SK-N-SH treated with all-trans-retinoic acid at 6 μM for 48 hours (cell line): ENCODE measurements at regions not wholly inside any gene's neighbourhood (a gene's known extent, or its start where the extent isn't known, plus 50 kb on each side); places are given as distances from the start of the nearest gene placed in this dataset.
"Not testable (repeated sequence)": the region's sequence is repeated elsewhere in the genome, so short reads cannot be mapped to it uniquely, and the experiment has no call there.

Experiments used
- ATAC-seq: fragments of 200-7000 bp; cut with Tn5 transposase; 3 replicates; pipeline ENCODE4 v1.9.1; 2020; ENCODE audit warnings: mild to moderate bottlenecking, moderate library complexity
- ARNTL ChIP-seq: fragments of 450-650 bp; formaldehyde crosslinking; IDR thresholded peaks from 2 replicates; pipeline ENCODE4 v1.5.0; 2020; ENCODE audit warnings: low read depth, mild to moderate bottlenecking, moderate library complexity, borderline replicate concordance
- BACH2 ChIP-seq: fragments of 250-450 bp; sonication (Bioruptor Pico); IDR thresholded peaks from 2 replicates; pipeline ENCODE4 v1.9.0; 2021; ENCODE audit warnings: mild to moderate bottlenecking, borderline replicate concordance
- CSDC2 ChIP-seq: fragments of 250-450 bp; sonication (Bioruptor Pico); IDR thresholded peaks from 2 replicates; pipeline ENCODE4 v1.5.0; 2020; ENCODE audit warnings: mild to moderate bottlenecking, moderate library complexity
- ESRRG ChIP-seq: fragments of 250-450 bp; sonication (Bioruptor Pico); IDR thresholded peaks from 2 replicates; pipeline ENCODE4 v1.6.1; 2021; ENCODE audit warnings: mild to moderate bottlenecking
- GLIS3 ChIP-seq: fragments of 250-450 bp; sonication (Bioruptor Pico); IDR thresholded peaks from 2 replicates; pipeline ENCODE4 v1.5.0; 2020; ENCODE audit warnings: mild to moderate bottlenecking, moderate library complexity
- ISL1 ChIP-seq: fragments of 250-450 bp; sonication (Bioruptor Pico); IDR thresholded peaks from 2 replicates; pipeline ENCODE4 v2.1.2; 2022; ENCODE audit warnings: mild to moderate bottlenecking, moderate library complexity
- OSR1 ChIP-seq: fragments of 250-450 bp; sonication (Bioruptor Pico); IDR thresholded peaks from 2 replicates; pipeline ENCODE4 v1.8.0; 2022; ENCODE audit warnings: moderate library complexity, mild to moderate bottlenecking, inconsistent platforms
- PPARA ChIP-seq: fragments of 250-450 bp; sonication (Bioruptor Pico); IDR thresholded peaks from 2 replicates; pipeline ENCODE4 v1.5.0; 2020; ENCODE audit warnings: mild to moderate bottlenecking, borderline replicate concordance
- TOX ChIP-seq: fragments of 250-450 bp; sonication (Bioruptor Pico); IDR thresholded peaks from 2 replicates; pipeline ENCODE4 v1.8.0; 2021; ENCODE audit warnings: mild to moderate bottlenecking, moderate library complexity, borderline replicate concordance
- ZFP3 ChIP-seq: fragments of 250-450 bp; sonication (Bioruptor Pico); IDR thresholded peaks from 2 replicates; pipeline ENCODE4 v1.5.0; 2020; ENCODE audit warnings: mild to moderate bottlenecking, moderate library complexity
- ZFP30 ChIP-seq: fragments of 450-650 bp; formaldehyde crosslinking; IDR thresholded peaks from 2 replicates; pipeline ENCODE4 v1.5.0; 2022; ENCODE audit warnings: mild to moderate bottlenecking, moderate library complexity
- ZNF565 ChIP-seq: fragments of 450-650 bp; formaldehyde crosslinking; conservative IDR thresholded peaks from 2 replicates; pipeline ENCODE4 v1.5.0; 2020; ENCODE audit warnings: low read depth, mild to moderate bottlenecking, moderate library complexity
- ZNF70 ChIP-seq: fragments of 450-650 bp; formaldehyde crosslinking; IDR thresholded peaks from 2 replicates; pipeline ENCODE4 v1.5.0; 2020; ENCODE audit warnings: mild to moderate bottlenecking, moderate library complexity
- ZNF8 ChIP-seq: fragments of 450-650 bp; formaldehyde crosslinking; IDR thresholded peaks from 2 replicates; pipeline ENCODE4 v1.5.0; 2020; ENCODE audit warnings: mild to moderate bottlenecking, moderate library complexity
- TF ChIP-seq, protein P1 (sequence below): fragments of 250-450 bp; sonication (Bioruptor Pico); IDR thresholded peaks from 2 replicates; pipeline ENCODE4 v1.5.0; 2020; ENCODE audit warnings: mild to moderate bottlenecking, moderate library complexity
- TF ChIP-seq, protein P2 (sequence below): fragments of 250-450 bp; sonication (Bioruptor Pico); IDR thresholded peaks from 2 replicates; pipeline ENCODE4 v1.8.0; 2020; ENCODE audit warnings: mild to moderate bottlenecking, moderate library complexity, borderline replicate concordance
- TF ChIP-seq, protein P3 (sequence below): fragments of 250-450 bp; sonication (Bioruptor Pico); IDR thresholded peaks from 2 replicates; pipeline ENCODE4 v1.8.0; 2021; ENCODE audit warnings: low read depth, mild to moderate bottlenecking, moderate library complexity, borderline replicate concordance
- TF ChIP-seq, protein P4 (sequence below): fragments of 250-450 bp; sonication (Bioruptor Pico); IDR thresholded peaks from 2 replicates; pipeline ENCODE4 v1.5.1; 2021; ENCODE audit warnings: mild to moderate bottlenecking, moderate library complexity
- TF ChIP-seq, protein P5 (sequence below): fragments of 250-450 bp; sonication (Bioruptor Pico); IDR thresholded peaks from 2 replicates; pipeline ENCODE4 v1.5.1; 2020; ENCODE audit warnings: low read depth, mild to moderate bottlenecking, moderate library complexity

DNA sequence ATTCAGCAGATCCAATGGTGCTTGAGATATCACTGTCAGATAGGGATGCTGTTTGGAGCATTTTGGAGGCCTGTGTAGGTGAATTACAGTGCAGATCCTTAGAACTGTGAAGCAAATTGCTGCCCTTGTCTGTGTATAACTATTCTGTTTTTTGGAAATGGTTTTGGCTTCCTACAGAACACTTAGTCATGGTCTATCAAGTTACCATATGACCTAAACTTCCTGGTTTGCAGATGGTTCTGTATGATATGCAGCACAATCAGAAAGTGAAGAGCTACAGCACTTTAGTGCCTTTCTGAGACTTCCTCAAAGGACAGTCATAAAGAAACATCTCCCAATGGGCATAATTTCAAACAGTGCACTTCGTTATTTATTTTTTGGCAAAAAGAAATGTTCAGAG is 688.6 kb downstream of the SH3BGRL start:
- no peak for ATAC-seq
- no peak for TF ChIP-seq BACH2 (CRISPR knock-in tag)
- TF ChIP-seq ZNF70 (CRISPR knock-in tag), result no peak
- TF ChIP-seq GLIS3 (CRISPR knock-in tag), result no peak
- no peak for TF ChIP-seq ISL1 (CRISPR knock-in tag)
- TF ChIP-seq ZNF8 (CRISPR knock-in tag), result no peak
- TF ChIP-seq CSDC2 (CRISPR knock-in tag), result no peak
- no peak for TF ChIP-seq ZNF565 (CRISPR knock-in tag)
- no peak for TF ChIP-seq TOX (CRISPR knock-in tag)
- no peak for TF ChIP-seq ZFP3
- no peak for TF ChIP-seq PPARA (CRISPR knock-in tag)
- TF ChIP-seq, protein P1, sequence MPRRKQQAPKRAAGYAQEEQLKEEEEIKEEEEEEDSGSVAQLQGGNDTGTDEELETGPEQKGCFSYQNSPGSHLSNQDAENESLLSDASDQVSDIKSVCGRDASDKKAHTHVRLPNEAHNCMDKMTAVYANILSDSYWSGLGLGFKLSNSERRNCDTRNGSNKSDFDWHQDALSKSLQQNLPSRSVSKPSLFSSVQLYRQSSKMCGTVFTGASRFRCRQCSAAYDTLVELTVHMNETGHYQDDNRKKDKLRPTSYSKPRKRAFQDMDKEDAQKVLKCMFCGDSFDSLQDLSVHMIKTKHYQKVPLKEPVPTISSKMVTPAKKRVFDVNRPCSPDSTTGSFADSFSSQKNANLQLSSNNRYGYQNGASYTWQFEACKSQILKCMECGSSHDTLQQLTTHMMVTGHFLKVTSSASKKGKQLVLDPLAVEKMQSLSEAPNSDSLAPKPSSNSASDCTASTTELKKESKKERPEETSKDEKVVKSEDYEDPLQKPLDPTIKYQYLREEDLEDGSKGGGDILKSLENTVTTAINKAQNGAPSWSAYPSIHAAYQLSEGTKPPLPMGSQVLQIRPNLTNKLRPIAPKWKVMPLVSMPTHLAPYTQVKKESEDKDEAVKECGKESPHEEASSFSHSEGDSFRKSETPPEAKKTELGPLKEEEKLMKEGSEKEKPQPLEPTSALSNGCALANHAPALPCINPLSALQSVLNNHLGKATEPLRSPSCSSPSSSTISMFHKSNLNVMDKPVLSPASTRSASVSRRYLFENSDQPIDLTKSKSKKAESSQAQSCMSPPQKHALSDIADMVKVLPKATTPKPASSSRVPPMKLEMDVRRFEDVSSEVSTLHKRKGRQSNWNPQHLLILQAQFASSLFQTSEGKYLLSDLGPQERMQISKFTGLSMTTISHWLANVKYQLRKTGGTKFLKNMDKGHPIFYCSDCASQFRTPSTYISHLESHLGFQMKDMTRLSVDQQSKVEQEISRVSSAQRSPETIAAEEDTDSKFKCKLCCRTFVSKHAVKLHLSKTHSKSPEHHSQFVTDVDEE (CRISPR knock-in tag), result no peak
- no peak for TF ChIP-seq ESRRG (CRISPR knock-in tag)
- no peak for TF ChIP-seq OSR1 (CRISPR knock-in tag)
- TF ChIP-seq, protein P2, sequence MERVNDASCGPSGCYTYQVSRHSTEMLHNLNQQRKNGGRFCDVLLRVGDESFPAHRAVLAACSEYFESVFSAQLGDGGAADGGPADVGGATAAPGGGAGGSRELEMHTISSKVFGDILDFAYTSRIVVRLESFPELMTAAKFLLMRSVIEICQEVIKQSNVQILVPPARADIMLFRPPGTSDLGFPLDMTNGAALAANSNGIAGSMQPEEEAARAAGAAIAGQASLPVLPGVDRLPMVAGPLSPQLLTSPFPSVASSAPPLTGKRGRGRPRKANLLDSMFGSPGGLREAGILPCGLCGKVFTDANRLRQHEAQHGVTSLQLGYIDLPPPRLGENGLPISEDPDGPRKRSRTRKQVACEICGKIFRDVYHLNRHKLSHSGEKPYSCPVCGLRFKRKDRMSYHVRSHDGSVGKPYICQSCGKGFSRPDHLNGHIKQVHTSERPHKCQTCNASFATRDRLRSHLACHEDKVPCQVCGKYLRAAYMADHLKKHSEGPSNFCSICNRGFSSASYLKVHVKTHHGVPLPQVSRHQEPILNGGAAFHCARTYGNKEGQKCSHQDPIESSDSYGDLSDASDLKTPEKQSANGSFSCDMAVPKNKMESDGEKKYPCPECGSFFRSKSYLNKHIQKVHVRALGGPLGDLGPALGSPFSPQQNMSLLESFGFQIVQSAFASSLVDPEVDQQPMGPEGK (CRISPR knock-in tag), result no peak
- TF ChIP-seq, all 23 proteins: peak for 0

DNA sequence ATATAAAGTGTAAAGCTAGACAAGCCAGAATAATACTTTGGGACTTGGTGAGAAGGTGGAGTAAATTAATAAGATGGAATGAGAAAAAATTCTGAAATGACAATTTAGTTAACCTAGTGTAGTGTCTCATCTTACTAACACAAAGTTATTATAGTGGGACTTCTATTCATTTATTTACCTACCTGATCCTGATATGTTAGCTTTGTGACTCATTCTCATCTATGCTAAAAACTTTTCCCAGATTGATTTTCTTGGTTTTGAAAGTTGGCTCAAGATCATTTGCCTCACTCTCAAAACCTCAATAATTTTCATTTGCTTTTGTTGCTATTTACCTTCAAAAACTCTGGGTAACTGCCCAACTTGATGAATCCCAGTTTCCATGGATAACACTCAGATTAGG is 698.6 kb downstream of the SH3BGRL start:
- ATAC-seq, result no peak
- TF ChIP-seq ZFP3, result no peak
- no peak for TF ChIP-seq ZNF8 (CRISPR knock-in tag)
- TF ChIP-seq ISL1 (CRISPR knock-in tag), result no peak
- no peak for TF ChIP-seq TOX (CRISPR knock-in tag)
- TF ChIP-seq BACH2 (CRISPR knock-in tag), result no peak
- TF ChIP-seq, protein P3, sequence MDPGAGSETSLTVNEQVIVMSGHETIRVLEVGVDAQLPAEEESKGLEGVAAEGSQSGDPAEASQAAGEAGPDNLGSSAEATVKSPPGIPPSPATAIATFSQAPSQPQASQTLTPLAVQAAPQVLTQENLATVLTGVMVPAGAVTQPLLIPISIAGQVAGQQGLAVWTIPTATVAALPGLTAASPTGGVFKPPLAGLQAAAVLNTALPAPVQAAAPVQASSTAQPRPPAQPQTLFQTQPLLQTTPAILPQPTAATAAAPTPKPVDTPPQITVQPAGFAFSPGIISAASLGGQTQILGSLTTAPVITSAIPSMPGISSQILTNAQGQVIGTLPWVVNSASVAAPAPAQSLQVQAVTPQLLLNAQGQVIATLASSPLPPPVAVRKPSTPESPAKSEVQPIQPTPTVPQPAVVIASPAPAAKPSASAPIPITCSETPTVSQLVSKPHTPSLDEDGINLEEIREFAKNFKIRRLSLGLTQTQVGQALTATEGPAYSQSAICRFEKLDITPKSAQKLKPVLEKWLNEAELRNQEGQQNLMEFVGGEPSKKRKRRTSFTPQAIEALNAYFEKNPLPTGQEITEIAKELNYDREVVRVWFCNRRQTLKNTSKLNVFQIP (CRISPR knock-in tag), result no peak
- no peak for TF ChIP-seq ZFP30 (CRISPR knock-in tag)
- TF ChIP-seq, protein P4, sequence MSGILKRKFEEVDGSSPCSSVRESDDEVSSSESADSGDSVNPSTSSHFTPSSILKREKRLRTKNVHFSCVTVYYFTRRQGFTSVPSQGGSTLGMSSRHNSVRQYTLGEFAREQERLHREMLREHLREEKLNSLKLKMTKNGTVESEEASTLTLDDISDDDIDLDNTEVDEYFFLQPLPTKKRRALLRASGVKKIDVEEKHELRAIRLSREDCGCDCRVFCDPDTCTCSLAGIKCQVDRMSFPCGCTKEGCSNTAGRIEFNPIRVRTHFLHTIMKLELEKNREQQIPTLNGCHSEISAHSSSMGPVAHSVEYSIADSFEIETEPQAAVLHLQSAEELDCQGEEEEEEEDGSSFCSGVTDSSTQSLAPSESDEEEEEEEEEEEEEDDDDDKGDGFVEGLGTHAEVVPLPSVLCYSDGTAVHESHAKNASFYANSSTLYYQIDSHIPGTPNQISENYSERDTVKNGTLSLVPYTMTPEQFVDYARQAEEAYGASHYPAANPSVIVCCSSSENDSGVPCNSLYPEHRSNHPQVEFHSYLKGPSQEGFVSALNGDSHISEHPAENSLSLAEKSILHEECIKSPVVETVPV, result no peak
- TF ChIP-seq, protein P5, sequence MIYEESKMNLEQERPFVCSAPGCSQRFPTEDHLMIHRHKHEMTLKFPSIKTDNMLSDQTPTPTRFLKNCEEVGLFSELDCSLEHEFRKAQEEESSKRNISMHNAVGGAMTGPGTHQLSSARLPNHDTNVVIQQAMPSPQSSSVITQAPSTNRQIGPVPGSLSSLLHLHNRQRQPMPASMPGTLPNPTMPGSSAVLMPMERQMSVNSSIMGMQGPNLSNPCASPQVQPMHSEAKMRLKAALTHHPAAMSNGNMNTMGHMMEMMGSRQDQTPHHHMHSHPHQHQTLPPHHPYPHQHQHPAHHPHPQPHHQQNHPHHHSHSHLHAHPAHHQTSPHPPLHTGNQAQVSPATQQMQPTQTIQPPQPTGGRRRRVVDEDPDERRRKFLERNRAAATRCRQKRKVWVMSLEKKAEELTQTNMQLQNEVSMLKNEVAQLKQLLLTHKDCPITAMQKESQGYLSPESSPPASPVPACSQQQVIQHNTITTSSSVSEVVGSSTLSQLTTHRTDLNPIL (CRISPR knock-in tag), result no peak

DNA sequence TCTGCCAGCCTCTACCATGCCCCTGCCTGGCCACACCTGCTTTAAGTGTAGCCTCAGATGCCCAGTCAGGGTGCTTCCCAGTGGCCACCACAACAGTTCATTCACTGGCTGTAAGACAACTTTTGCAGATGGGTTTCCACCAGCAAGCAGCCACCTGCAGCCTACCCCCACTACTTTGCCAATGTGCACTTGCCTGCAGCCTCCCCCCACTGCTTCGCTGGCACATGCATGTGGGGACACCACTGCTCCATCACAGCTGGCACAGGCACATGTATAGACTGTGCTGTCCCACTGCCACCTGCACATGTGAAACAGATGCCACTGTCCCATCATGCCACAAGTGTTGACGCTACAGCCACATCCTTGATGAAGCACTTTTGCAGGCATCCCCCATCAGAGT is 723.9 kb downstream of the SH3BGRL start:
- no peak for ATAC-seq

DNA sequence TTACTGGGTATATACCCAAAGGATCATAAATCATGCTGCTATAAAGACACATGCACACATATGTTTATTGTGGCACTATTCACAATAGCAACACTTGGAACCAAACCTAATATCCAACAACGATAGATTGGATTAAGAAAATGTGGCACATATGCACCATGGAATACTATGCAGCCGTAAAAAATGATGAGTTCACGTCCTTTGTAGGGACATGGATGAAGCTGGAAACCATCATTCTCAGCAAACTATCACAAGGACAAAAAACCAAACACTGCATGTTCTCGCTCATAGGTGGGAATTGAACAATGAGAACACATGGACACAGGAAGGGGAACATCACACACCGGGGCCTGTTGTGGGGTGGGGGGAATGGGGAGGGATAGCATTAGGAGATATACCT is 744.0 kb downstream of the SH3BGRL start:
- not testable (repeated sequence) for ATAC-seq

More for the DNA sequence above, 723.9 kb downstream of the SH3BGRL start:
- TF ChIP-seq OSR1 (CRISPR knock-in tag), result no peak
- TF ChIP-seq ARNTL, result no peak
- TF ChIP-seq TOX (CRISPR knock-in tag), result no peak
- TF ChIP-seq PPARA (CRISPR knock-in tag), result no peak
